HG03469 (cell line): ENCODE measurements at regions not wholly inside any gene's neighbourhood (a gene's known extent, or its start where the extent isn't known, plus 50 kb on each side); places are given as distances from the start of the nearest gene placed in this dataset.

Experiments used
- ATAC-seq: cut with Tn5 transposase; IDR thresholded peaks from one replicate; pipeline ENCODE4 v1.9.1; 2021; ENCODE audit warnings: mild to moderate bottlenecking, moderate library complexity, moderate number of reproducible peaks; ENCODE audit not compliant: unreplicated experiment

- no peak for ATAC-seq
These were observed 1386.0 kb upstream of the CELF4 start for GRCh38 chr18:38951633-38952032.

- ATAC-seq, result no peak
These were observed 1382.8 kb upstream of the CELF4 start for GRCh38 chr18:38948436-38948835.

DNA sequence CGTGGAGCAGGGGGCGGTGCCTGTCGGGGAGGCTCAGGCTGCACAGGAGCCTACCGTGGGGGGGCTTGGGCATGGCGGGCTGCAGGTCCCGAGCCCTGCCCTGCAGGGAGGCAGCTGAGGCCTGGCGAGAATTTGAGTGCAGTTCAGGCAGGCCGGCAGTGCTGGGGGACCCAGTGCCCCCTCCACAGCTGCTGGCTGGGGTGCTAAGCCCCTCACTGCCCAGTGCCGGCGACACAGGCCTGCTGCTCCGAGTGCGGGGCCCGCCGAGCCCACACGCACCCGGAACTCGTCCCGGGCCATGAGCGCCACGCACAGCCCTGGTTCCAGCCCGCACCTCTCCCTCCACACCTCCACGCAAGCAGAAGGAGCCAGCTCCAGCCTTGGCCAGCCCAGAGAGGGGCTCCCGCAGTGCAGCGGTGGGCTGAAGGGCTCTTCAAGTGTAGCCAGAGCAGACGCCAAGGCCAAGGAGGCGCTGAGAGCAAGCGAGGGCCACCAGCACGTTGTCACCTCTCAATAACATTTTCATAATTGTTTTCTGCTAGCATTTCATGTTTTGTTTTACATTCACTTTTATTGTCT, 1378.9 kb upstream of the CELF4 start:
- no peak for ATAC-seq

DNA sequence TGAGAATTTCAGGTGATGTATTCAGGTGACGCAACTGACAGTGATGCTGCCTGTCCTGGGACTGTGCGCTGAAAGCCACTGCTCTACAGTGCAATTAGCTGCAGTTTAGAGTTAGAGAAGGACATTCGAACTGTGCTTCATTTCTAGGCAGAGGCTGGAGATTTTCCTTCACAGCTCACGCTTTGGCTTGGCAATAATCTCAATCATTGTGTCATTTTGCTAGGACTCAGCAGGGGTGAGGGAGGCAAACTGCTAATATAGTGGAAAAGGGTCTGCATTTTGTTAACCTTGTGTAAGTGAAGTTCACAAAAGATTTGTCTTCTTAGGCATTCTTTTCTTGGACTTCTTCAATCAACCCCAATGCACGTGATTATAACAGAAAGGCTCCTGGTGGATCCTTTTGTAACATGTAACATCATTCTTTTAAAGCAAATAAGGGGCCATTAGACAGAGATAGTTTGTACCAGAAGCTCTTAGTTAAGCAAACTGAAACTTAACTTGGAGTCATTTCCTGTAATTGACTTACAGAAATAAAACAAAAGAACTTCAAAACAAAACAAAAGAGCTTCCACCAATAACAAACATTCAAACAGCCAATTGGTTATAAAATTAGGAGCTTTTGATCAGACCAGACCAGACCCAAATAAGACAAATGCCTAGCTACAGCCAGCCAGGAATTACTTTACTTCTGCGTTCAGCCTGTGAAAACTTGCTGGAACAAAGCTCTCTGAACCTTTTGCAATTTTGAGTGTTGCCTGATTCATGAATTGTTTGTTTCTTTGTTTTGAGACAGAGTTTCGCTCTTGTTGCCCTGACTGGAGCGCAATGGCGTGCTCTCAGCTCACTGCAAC, 1376.3 kb upstream of the CELF4 start:
- ATAC-seq, result no peak

DNA sequence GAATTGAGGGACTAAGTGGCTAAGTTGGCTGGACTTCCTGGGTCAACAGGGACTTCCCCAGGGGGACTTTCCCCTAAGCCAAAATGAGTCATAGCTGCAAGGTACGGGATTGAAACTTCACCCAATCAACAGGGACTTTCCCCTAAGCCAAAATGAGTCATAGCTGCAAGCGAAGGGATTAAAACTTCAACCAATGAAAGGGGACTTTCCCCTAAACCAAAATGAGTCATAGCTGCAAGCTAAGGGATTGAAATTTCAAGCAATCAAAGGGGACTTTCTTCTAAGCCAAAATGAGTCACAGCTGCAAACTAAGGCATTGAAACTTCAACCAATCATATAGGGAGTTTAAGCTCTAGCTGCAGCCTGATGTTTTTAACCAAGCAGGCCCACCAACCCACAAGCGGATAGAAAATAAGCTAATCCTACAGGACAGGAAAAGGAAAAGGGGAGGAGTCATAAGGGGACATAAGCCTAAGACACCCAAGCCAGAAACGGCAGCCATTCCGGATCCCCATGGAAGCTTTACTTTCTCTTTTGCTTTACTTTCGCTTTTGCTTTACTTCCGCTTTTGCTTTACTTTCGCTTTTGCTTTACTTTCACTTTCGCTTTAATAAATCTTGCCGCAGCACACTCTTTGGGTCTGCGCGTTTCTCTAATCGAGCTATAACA, 1375.4 kb upstream of the CELF4 start:
- peak; percentile 79 for ATAC-seq

DNA sequence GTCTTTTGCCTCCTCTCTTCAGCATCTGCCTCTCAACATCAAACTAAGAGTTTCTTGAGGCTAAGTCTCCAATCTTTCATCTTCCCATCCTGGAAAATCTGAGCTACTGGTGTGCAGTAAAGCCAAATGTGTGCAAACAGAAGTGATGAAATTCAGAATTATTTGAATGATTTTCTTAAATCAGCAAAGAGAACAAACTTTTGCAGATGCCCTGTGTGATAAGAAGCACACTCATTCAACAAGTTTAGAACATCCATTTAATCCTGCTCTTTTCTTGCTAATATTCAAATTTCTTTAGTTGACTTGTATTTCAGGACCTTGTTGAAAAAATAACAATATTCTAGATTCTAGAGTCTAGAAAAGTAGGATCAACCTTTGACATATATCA, 1374.9 kb upstream of the CELF4 start:
- ATAC-seq, result peak; percentile 26

DNA sequence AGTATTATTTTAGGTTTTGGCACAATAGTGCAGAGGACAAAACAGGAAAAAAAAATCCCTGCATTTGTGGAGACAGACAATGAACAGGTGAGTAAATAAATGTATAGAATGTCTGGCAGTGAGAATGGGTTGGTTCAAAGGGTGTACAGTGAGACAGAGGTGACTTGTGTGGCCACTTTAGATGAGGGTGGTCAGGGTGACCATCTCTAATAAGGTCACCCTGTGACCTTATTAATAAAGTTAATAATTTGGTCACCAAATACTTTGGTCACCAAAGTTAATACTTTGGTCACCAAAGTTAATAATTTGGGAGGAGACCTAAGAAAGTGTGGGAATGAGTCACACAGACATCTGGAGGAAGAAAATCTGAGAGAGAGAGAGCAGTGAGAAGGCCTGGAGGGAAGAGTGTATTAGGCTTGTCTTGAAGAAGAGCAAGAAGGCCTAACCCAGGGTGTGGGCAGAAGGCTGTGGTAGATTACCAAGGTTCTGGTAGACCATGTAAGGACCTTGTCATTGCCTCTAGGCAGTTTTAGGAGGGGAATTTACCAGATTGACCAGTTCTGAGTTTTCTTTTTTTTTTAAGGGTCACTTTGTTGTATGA, 1368.4 kb upstream of the CELF4 start:
- ATAC-seq, result peak; percentile 60

- ATAC-seq, result peak; percentile 22
These were observed 1367.7 kb upstream of the CELF4 start for GRCh38 chr18:38933322-38933721.

DNA sequence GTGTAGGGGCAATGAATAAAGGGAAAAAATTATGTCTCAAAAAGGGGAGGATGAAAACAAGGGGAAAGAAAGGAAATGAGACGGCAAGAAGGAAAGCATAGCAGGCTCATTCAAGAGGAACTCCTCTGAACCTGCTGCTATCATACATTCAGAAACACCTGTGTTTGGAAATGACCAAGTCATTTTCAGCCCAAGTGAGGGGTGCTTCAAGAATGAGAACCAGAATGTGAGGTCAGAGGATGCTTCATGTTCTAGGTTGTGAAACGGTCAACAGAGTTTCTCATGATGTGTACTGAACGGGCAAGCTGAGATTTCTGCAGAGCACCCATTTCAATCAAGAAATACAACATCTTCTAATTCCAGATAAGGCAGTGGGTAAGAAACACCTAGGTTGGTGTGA, 1367.2 kb upstream of the CELF4 start:
- ATAC-seq, result peak; percentile 35

- ATAC-seq, result no peak
These were observed 1366.1 kb upstream of the CELF4 start for GRCh38 chr18:38931754-38932050.

GRCh38 chr18:38930881-38931753, 1365.5 kb upstream of the CELF4 start:
- ATAC-seq, result no peak

DNA sequence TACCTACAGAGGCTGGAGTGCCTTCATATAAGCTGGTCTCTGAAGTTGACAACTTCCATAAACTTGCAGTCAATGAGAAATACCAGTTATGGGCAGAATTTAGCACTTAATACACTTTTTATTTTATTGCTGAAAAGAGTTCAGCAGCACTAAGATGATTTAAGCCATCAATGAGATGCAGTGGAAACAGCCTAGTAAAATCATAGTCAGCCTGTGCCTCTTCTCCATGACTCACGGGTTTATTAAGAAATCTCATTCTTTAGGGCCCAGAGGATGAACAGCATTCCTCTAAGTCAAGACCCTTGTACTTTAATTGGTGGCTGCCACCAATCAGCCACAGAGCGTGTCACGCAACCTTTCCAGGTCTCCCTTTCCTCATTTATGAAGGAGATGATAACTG, 1357.9 kb upstream of the CELF4 start:
- ATAC-seq, result no peak

- ATAC-seq, result no peak
These were observed 1357.5 kb upstream of the CELF4 start for GRCh38 chr18:38923126-38923525.

- ATAC-seq, result no peak
These were observed 1344.4 kb upstream of the CELF4 start for GRCh38 chr18:38909972-38910371.

GRCh38 chr18:38902796-38903195, 1337.2 kb upstream of the CELF4 start:
- no peak for ATAC-seq

DNA sequence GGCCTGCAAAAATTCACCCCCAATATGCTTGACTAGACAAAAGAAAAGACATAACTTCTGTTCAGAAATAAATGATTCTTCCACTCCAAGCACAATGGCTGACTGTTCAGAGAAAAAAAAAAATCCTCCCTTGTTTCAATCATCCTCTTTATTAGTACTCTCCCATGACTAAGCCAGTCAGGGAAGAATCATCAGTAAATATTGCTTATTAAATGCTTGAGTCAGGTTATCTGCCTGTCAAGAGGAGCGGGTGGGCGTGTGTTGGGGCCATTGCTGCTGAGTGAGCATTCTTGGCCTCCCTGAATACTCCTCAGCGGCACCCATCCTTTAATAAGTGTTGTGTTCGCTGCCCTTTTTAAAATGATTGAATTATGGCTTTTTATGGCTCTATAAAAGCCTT, 1334.8 kb upstream of the CELF4 start:
- no peak for ATAC-seq

DNA sequence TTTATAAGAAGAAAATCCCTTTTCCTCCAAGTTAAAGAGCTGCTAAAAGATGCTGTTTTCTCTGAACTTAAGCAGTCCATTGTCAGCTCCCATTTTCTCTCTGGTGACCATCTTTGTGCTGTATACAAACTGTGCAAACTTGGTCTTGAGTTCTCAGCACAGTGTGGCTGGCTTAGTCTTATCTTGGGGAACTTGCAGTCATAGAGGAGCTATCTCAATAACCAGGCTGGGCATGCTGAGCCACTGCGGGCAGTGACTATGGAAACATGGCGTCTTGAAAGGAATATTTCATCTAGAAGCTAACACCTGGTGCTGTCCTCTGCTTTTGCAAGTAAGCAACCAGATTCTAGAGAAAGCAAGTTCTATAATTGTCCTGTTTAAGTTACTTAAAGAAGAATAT, 1334.4 kb upstream of the CELF4 start:
- ATAC-seq, result no peak

- no peak for ATAC-seq
These were observed 1333.7 kb upstream of the CELF4 start for GRCh38 chr18:38899252-38899651.

DNA sequence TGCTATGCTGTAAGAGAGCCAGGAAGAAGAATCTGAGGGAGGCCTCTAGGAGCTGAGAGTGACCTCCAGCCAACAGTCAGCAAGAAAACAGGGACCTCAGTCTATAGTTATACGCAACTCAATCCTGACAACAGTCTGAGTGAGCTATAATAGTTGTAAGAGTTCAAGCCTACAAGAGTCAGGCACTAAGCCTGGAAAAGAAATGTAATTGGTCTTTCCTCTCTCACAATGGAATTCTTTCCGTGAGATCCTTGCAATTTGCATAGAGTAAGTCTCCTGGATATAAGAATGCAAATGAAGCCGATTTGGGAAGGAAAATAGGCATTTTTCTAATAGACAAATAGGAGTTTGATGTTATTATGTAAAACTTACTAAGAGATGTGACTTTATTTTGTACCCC, 1332.6 kb upstream of the CELF4 start:
- ATAC-seq, result no peak

DNA sequence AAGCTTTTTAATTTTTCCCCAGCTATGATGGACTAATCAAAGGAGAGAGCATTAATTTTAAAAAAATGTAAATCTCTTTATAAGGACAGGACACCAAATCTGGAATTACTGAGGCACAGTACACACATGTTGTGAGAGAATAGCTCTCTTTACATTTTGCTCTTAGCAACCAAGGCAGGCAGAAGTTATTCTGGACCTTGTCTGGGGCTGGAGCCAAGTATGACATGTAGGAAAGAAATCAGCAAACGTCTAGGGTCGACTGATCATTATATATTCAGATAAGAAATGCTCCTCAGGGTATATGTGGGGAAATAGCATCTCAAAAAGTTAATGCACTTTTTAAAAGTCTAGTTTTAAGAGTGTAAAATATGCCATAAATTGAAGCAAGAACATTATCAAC, 1330.0 kb upstream of the CELF4 start:
- no peak for ATAC-seq

GRCh38 chr18:38887671-38888020, 1322.0 kb upstream of the CELF4 start:
- ATAC-seq, result no peak
